GM21786 (cell line): ENCODE measurements at regions not wholly inside any gene's neighbourhood (a gene's known extent, or its start where the extent isn't known, plus 50 kb on each side); places are given as distances from the start of the nearest gene placed in this dataset.

ENCODE experiments used
- ATAC-seq: cut with Tn5 transposase; IDR thresholded peaks from one replicate; pipeline ENCODE4 v1.9.1; 2021; ENCODE audit not compliant: unreplicated experiment

- no peak for ATAC-seq
Measured at GRCh38 chr4:15130441-15130840, 128.2 kb downstream of the CPEB2 start.

- no peak for ATAC-seq
Measured at GRCh38 chr4:15131551-15131950, 129.3 kb downstream of the CPEB2 start.

GRCh38 chr4:15132739-15133138, 130.5 kb downstream of the CPEB2 start:
- ATAC-seq, result no peak

GRCh38 chr4:15139599-15139998, 137.3 kb downstream of the CPEB2 start:
- ATAC-seq, result no peak

- ATAC-seq, result no peak
Measured at GRCh38 chr4:15142201-15142600, 139.9 kb downstream of the CPEB2 start.

GRCh38 chr4:15143551-15143950, 141.3 kb downstream of the CPEB2 start:
- no peak for ATAC-seq

GRCh38 chr4:15144249-15144966, 142.1 kb downstream of the CPEB2 start:
- ATAC-seq, result no peak

- ATAC-seq, result no peak
Measured at GRCh38 chr4:15144967-15145295, 142.7 kb downstream of the CPEB2 start.

GRCh38 chr4:15145709-15146108, 143.4 kb downstream of the CPEB2 start:
- no peak for ATAC-seq

- ATAC-seq, result no peak
Measured at GRCh38 chr4:15147714-15148113, 145.4 kb downstream of the CPEB2 start.

- ATAC-seq, result no peak
Measured at GRCh38 chr4:15148199-15148598, 145.9 kb downstream of the CPEB2 start.

- no peak for ATAC-seq
Measured at GRCh38 chr4:15148691-15149090, 146.4 kb downstream of the CPEB2 start.

GRCh38 chr4:15149234-15149838, 147.1 kb downstream of the CPEB2 start:
- peak; percentile 65 for ATAC-seq

- peak; percentile 85 for ATAC-seq
Measured at GRCh38 chr4:15149839-15150592, 147.7 kb downstream of the CPEB2 start.

GRCh38 chr4:15150631-15151030, 148.3 kb downstream of the CPEB2 start:
- ATAC-seq, result no peak

GRCh38 chr4:15151033-15151432, 148.8 kb downstream of the CPEB2 start:
- ATAC-seq, result no peak

GRCh38 chr4:15153662-15154061, 151.4 kb downstream of the CPEB2 start:
- no peak for ATAC-seq

GRCh38 chr4:15158406-15159091, 156.3 kb downstream of the CPEB2 start:
- no peak for ATAC-seq

GRCh38 chr4:15159477-15160019, 157.3 kb downstream of the CPEB2 start:
- ATAC-seq, result no peak

- no peak for ATAC-seq
Measured at GRCh38 chr4:15161439-15161838, 159.2 kb downstream of the CPEB2 start.

GRCh38 chr4:15162046-15162445, 159.8 kb downstream of the CPEB2 start:
- no peak for ATAC-seq
